Prostate gland (tissue), 2 donors: ENCODE measurements at regions not wholly inside any gene's neighbourhood (a gene's known extent, or its start where the extent isn't known, plus 50 kb on each side); places are given as distances from the start of the nearest gene placed in this dataset.

ENCODE experiments used
- DNase-seq: peaks from one replicate; pipeline ENCODE4 v3.0.0-alpha.2; 2019; ENCODE audit warnings: low spot score
- H3K27ac ChIP-seq, 2 donors: fragments of 200-600 bp; sonication (generic); 2 replicates each; pipeline ENCODE4 v1.5.1; 2017 to 2019
- H3K27me3 ChIP-seq: fragments of 200-600 bp; sonication (generic); replicated peaks from 2 replicates; pipeline ENCODE4 v1.5.1; 2019; ENCODE audit not compliant: insufficient read depth
- H3K36me3 ChIP-seq, 2 donors: fragments of 200-600 bp; sonication (generic); 1 replicate in 1 of 2; 2 replicates in 1 of 2; pipeline versions ENCODE4 v1.5.1 to v1.8.1; 2017 to 2019
- H3K4me1 ChIP-seq: fragments of 200-600 bp; sonication (generic); replicated peaks from 2 replicates; pipeline ENCODE4 v1.5.1; 2019
- H3K4me3 ChIP-seq, 2 donors: fragments of 200-600 bp; sonication (generic); 2 replicates each; pipeline ENCODE4 v1.5.1; 2017 to 2019
- H3K9me3 ChIP-seq: fragments of 200-600 bp; sonication (generic); 2 replicates; pipeline ENCODE4 v1.5.1; 2017
- POLR2A ChIP-seq: fragments of 450-650 bp; IDR thresholded peaks from one replicate; pipeline ENCODE4 v1.6.1; 2016; ENCODE audit warnings: antibody characterized with exemption, mild to moderate bottlenecking
- POLR2AphosphoS5 ChIP-seq: sonication (generic); formaldehyde crosslinking; IDR thresholded peaks from one replicate; pipeline ENCODE4 v1.6.1; 2017; ENCODE audit warnings: antibody characterized with exemption
- WGBS: methylation state at CpG from one replicate; pipeline ENCODE4 v1.1.5; 2018; 5-methylcytosine and 5-hydroxymethylcytosine counted together
- intact Hi-C: fragments of 100-400 bp; cut with DNase I; formaldehyde crosslinking; loops from one replicate; pipeline ENCODE4 v1.14.2; 2022
- TF ChIP-seq, protein P1 (sequence below), 4 experiments: fragments of 200-600 bp in 2 of 4; fragments of 450-650 bp in 2 of 4; sonication (generic) in 2 of 4; IDR thresholded peaks; 1 replicate in 3 of 4; 2 replicates in 1 of 4; pipeline ENCODE4 v1.5.1; 2016 to 2019; ENCODE audit warnings: antibody characterized with exemption in 4 of 4, mild to moderate bottlenecking in 2 of 4, moderate library complexity in 2 of 4

DNA sequence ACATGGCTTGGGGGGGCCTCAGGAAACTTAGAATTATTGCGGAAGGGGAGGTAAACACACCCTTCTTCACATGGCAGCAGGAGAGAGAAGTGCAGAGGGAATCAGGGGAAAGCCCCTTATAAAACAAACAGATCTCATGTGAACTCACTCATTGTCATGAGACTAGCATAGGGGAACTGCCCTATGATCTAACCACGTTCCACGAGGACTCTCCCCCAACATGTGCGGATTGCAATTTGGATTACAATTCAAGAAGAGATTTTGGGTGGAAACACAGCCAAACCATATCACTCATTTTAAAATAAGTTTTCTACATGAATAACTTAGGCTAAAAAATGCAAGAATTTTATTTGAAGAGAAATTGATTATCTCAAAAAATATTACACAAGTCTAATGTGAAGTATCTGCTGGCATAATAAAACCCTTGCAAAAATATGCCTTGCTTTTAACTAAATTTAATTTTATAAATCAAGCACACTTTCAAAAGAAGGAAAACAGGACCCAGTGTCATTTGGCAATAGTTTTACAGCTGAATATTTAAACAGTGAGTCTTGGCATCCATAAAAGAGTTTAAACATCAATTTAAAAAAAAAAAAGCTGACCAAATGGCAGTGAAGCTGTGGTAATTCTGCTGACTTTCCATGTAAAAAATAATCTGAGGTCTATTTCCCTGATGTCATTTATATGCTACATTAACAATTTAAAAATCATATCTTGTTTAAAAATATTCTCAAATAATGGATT lies 1057.2 kb downstream of the NAALADL2 start:
- Histone ChIP-seq H3K4me1 (no peaks in the 10 kb centered on the region), H3K4me3 (no peak overlapping the region), H3K9me3 (no peaks in the 10 kb centered on the region), H3K27ac (no peak overlapping the region), H3K27me3 (no peaks in the 10 kb centered on the region), H3K36me3 (no peaks in the 10 kb centered on the region)
- DNase-seq: no peak
- intact Hi-C loops: no loop called here
- no peak for TF ChIP-seq POLR2A
- TF ChIP-seq, protein P1, sequence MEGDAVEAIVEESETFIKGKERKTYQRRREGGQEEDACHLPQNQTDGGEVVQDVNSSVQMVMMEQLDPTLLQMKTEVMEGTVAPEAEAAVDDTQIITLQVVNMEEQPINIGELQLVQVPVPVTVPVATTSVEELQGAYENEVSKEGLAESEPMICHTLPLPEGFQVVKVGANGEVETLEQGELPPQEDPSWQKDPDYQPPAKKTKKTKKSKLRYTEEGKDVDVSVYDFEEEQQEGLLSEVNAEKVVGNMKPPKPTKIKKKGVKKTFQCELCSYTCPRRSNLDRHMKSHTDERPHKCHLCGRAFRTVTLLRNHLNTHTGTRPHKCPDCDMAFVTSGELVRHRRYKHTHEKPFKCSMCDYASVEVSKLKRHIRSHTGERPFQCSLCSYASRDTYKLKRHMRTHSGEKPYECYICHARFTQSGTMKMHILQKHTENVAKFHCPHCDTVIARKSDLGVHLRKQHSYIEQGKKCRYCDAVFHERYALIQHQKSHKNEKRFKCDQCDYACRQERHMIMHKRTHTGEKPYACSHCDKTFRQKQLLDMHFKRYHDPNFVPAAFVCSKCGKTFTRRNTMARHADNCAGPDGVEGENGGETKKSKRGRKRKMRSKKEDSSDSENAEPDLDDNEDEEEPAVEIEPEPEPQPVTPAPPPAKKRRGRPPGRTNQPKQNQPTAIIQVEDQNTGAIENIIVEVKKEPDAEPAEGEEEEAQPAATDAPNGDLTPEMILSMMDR (IDR thresholded peaks at IDR 0.05): no peak
- TF ChIP-seq POLR2AphosphoS5: no peak
- 31% methylated on average over 4 of the region's 4 CpGs for WGBS

DNA sequence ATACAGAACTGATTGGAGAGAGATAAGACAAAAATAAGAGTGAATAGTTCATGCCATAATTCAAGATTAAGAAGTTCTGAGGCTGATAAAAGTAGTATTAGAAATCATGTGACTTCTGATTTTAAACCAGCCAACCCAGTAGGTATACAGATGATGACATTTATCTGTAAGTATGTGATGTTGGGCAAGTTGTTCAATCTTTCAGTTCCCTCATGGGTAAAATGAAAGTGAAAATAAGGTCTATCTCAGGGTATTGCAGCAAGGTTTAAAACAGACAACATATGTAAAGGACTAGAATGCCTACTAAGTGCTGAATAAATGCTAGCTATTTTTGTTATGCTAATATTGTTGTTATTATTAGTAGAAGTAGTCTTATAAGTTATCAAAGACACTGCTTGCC lies 1055.7 kb downstream of the NAALADL2 start:
- no peak for DNase-seq
- no peaks in the 10 kb centered on the region for H3K27me3 ChIP-seq
- no peaks in the 10 kb centered on the region for H3K36me3 ChIP-seq
- no peak overlapping the region for H3K27ac ChIP-seq
- H3K9me3 ChIP-seq: no peaks in the 10 kb centered on the region
- TF ChIP-seq POLR2AphosphoS5 (no peak), POLR2A (no peak)
- TF ChIP-seq, protein P1 (IDR thresholded peaks at IDR 0.05): no peak
- H3K4me1 ChIP-seq: no peaks in the 10 kb centered on the region
- intact Hi-C loops: no loop called here
- no peak overlapping the region for H3K4me3 ChIP-seq

GRCh38 chr3:175913286-175913685 lies 1054.2 kb downstream of the NAALADL2 start:
- H3K9me3 ChIP-seq: no peaks in the 10 kb centered on the region
- TF ChIP-seq, protein P1 (IDR thresholded peaks at IDR 0.05): no peak
- no peak for TF ChIP-seq POLR2AphosphoS5
- no peak for TF ChIP-seq POLR2A
- no peaks in the 10 kb centered on the region for H3K36me3 ChIP-seq
- WGBS: 84% methylated on average over 3 of the region's 3 CpGs
- H3K4me1 ChIP-seq: no peaks in the 10 kb centered on the region
- no peak overlapping the region for H3K4me3 ChIP-seq
- H3K27ac ChIP-seq: no peak overlapping the region
- no peaks in the 10 kb centered on the region for H3K27me3 ChIP-seq
- no peak for DNase-seq
- intact Hi-C loops: no loop called here

GRCh38 chr3:175911937-175912336 lies 1052.8 kb downstream of the NAALADL2 start:
- 47% methylated on average over 1 of the region's 1 CpG for WGBS
- intact Hi-C loops: no loop called here
- no peak overlapping the region for H3K4me3 ChIP-seq

More at GRCh38 chr3:175911937-175912336, 1052.8 kb downstream of the NAALADL2 start:
- TF ChIP-seq POLR2A (no peak), POLR2AphosphoS5 (no peak)
- TF ChIP-seq, protein P1 (IDR thresholded peaks at IDR 0.05): no peak
- Histone ChIP-seq H3K36me3 (no peaks in the 10 kb centered on the region), H3K9me3 (no peaks in the 10 kb centered on the region), H3K27me3 (no peaks in the 10 kb centered on the region), H3K4me1 (no peaks in the 10 kb centered on the region), H3K27ac (no peak overlapping the region)
- DNase-seq: no peak
